GM19395 (cell line): ENCODE measurements at regions not wholly inside any gene's neighbourhood (a gene's known extent, or its start where the extent isn't known, plus 50 kb on each side); places are given as distances from the start of the nearest gene placed in this dataset.

Experiments
- ATAC-seq: cut with Tn5 transposase; IDR thresholded peaks from one replicate; pipeline ENCODE4 v1.9.1; 2021; ENCODE audit warnings: mild to moderate bottlenecking, moderate library complexity; ENCODE audit not compliant: unreplicated experiment

DNA sequence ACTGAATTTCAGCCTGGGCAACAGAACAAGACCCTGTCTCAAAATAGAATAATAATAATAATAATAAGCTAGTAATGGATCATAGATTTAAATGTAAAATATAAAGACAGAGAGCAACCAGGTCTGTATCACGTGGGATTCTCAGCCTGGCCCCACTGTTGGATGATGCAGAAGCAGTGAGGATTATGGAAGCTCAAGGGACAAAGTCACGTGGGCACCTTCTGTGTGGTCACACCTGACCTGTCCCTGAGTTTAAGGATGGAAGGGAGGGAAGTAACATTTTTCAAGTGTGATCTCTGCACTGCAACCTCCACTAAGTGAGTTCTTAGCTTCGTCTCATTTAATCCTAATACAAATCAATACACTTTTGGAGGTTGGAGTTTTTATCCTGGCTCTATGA is 212.5 kb upstream of the IER5L start:
- no peak for ATAC-seq

DNA sequence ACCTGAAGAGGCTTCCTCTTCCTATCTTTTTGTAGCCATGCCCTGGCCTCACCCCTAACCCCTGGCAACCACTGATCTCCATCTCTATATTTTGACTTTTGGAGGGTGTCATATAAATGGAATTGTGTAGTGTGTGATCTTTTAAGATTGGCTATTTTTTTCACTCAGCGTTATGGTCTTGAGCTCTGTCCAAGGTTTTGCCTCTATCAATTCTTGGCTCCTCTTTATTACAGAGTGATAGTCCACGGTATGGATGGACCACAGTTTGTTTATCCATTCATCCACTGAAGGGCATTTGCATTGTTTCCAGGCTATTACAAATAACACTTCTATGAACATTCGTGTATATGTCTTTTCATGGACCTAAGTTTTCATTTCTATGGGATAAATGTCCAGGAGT is 209.8 kb upstream of the IER5L start:
- ATAC-seq, result no peak

DNA sequence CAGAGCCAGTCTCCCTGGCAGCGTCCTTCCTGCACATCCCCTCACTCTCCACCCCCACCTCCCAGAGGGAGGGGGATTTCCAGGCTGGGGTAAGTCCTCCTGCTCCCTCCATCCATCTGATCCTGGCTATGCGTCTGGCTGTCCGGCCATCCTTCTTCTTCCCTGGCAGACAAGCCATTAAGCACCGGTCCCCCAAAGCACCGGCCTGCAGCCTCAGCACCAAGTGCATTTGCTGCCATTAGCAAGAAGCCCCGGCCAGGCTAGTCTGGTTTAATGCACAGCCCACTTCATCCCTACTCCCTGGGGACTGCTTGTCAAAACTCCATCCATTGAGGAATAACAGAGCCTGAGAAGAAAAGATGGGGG is 208.7 kb upstream of the IER5L start:
- no peak for ATAC-seq

DNA sequence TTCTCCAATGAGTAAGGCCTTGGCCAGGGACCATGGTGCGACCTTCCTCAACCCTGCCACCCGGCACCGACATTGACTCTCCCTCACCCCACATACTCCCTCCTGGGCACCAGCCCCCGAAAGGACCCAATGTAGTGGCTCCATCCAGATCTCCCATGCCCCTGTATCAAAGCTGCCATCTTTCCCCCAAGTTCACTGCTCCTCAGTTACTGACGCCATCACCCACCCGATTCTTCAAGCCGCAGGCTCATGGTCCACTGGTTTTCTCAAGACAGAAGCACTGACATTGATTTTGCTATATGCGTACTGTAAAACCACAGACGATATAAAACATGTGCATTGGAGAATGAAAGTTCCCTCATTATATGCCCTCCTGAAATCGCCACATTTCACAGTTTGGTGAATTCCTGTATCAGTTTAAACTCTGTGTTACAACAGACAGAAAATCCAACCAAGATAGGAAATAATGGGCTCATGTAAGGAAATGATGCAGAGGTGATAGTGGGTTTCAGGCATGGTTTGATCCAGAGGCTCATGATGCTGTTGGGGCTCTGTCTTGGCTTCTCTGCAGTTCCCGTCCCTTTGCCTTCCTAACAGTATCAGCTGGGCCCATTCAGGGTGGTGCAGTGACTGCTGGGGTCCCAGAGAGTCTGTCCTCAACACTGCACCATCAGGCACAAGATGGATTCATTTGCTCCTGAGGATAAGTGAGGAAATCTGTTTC is 207.3 kb upstream of the IER5L start:
- ATAC-seq, result no peak

DNA sequence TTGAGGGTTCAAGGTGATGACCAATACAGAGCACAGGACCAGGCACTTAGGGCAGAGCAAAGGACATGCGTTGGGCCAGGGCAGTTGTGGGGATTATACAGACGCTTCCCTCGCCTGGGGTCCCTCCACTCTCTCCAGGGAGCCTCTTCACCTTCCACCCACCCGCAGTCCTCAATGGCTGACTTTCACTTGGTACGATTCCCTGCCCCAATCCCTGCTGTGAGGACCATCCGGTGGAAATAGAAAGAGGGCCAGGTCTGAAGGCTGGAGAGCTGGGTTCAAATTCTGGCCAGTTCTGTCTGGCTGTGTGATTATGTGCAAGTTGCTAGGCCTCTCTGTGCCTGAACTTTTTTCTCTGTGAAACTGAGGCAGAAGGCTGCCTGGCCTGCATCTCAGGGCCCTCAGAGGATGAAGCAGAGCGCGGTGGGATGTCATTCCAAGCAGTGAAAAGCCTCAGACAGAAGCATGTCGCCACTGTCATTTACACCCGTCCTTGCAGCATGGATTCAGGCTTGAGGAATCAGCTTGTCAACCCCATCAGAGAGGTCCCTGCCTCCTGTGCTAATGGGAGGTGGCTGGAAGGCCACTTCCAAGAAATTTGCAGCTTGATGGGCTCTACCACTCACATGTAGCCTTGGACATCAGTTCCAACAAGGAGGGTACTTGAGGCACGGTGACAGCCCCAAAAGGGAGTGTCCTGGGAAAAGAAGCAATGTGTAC is 206.6 kb upstream of the IER5L start:
- no peak for ATAC-seq

DNA sequence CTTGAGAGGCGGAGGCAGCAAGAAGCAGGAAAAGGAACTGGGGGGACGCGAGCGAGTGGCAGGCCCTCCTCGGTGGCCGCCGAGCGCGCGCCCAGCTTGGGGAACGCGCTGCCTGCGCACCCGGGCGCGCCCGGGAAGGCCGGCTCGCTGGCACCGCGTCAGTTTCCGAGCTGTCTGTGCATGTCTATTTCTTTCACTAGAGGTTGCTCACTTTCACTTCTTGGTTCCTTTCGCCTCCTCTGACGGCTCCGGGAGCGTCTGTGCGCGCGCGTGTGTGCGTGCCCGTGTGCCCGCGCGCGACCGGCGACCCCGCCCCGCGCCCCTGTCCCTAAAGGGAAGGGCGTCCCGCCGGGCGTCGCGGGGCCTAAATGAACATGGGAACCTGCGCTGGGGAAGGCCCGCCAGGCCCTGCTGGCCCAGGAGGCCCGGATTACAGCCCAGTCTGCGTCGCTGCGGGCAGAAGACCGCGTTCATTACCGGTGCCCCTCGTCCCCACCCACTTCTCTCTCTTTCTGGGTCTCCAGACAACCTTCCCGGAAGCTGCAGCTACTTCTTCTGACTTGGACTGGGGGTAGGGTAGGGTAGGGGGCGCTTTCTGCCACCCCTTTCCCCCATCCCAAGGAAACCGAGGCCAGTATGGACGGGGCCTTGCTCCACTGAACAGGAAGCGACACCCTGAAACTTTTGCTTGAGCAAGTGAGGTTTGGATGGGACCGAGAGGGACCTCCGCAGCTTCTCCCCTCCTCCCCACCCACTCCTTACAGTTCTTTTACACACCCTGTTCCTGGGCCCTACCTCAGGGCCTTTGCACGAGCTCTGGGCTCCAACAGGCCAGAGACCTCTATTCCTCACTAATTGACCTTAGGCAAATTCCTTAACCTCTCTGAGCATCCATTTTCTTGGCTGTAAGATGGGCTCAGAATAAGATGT is 205.8 kb upstream of the IER5L start:
- ATAC-seq, result peak; percentile 82

DNA sequence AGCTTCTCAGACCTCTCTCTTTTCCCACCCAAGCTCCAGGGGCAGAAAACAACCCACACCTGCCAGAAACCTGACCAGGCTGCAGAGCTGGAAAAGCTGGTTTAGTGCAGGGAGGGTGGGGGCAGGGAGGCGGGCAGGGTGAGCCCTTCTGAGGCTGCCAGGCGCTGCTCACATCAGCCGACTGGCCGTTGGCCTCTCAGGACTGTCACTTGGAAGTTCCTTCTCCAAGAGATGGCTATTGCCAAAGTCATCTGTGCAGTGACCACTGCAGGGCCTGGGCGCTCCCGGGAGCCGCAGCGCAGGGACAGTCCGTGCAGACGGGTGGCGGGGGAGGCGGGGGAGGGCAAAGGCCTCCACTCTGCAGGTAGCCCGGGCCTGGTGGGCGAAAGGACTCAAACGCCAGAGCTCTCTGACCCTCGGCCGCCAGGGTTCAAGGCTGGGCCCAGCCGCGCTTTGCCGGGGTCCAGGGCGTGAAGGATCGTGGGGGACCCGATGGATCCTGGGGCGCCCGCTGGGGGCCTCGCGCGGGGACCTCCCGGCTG is 205.0 kb upstream of the IER5L start:
- ATAC-seq, result no peak

DNA sequence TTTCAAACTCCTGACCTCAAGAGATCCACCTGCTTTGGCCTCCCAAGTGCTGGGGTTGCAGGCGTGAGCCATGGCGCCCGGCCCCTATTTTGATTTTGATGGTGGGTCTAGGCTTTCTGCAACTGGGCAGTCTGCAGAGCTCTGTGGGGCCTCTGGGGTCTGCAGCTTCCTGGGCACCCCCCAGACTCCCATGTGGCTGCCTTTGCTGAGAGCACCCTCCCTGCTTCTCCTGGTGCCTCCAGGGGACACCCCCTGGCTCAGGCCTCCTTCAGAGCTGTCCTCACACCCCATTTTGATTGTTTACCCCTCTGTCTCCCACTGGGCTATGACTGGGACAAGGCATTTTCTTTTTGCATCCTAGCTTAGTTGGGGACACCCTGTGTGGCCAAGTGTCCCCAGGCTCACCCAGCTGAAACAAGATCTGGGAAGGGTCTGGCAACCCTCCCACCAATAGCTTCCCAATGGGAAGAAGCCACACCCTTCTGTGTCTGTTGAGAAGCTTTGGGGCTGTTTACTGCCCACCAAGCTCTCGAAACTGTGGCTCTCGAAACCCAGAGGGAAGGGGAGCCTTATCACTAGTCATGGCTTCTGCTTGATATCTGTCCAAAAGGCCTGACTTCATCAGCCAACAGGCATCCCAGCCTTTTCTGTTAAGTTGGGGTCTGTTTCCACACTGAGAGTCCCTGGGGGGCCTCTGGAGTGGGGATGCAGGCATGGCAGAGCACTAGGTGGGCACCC is 204.4 kb upstream of the IER5L start:
- no peak for ATAC-seq

DNA sequence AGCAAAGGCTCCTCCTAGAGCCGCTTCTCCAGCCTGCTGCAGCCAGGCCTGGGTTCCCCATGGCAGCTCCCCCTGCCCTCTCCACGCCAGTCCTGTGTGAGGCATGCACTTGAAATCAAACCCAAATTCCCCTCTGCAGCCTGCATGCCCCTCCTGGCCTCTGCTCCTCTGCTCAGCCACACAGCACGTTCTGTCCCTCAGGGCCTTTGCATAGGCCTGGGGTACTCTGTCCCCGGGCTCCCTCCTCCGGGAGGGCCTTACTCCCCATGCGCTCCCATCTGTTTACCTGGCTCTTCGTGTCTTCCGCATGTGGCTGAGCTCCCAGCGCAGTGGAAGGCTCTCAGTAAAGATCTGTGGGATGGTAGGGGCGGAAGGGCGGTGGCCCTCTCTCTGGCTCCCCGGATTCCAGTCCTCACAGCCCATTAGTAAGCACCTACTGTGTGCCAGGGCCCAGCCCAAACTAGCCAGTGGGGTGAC is 203.5 kb upstream of the IER5L start:
- no peak for ATAC-seq

DNA sequence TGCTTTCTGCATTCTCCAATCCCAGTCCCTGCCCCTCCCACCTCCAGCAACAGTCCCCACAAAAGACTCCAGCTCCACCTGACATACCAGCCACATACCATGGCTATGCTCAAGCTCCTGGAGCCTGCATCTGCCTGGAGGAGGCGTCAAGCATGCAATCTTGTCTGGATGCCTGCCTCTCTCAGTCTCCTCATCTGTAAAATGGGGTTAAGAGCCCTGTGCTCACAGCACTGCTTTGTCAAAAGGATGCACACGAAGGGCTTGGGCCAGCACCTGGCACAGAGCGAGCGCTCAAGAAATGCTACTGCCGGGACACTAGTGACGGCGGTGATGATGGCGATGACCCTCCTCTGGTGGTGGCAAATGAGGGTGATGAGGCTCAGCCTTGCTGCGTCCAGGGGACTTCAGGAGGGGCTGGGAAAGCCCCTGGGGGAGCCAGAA is 202.9 kb upstream of the IER5L start:
- no peak for ATAC-seq

DNA sequence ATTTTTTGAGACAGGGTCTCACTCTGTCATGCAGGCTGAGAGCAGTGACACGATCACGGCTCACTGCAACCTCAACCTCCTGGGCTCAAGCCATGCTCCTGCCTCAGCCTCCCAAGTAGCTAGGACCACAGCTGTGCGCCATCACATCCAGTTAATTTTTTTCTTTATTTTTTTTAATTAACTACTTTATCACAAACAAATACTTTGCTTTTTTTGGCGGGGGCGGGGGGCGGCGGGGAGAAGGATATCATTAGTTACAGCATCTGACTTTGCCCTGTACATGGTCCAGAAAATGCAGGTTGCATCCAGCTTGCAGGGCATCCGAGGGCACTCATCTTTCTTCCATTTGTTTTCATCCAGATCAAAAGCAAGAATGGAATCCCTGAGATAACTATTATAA is 201.8 kb upstream of the IER5L start:
- no peak for ATAC-seq

DNA sequence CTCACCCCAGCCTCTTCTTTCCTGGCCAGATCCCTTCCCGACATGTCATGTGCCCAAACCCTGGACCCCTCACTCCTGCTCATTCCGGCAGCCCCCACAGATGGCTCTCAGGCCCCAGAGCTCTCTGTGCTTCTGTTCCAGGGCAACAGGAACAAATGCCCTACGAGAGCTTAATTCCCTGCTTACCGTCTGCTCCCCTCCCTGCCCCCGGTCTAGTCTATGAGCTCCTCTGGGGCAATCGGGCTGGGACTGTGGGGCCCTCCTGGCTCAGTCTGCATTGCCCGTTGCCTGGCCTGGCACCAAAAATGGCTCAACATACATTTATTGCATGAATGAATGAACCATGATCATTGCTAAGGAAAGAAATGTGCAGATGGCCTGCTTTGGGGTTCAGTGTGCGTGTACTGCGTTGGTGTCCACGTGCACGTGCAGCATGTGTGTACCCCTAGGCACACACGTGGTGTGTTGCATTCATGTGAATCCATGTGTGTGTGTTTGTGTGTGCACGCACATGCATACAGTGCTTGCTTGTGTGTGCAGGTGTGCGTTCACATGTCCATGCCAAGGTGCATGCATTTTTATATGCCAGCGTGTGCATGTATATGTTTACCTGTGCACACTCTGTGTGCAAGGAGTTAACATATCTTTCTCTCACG is 201.2 kb upstream of the IER5L start:
- ATAC-seq, result no peak

DNA sequence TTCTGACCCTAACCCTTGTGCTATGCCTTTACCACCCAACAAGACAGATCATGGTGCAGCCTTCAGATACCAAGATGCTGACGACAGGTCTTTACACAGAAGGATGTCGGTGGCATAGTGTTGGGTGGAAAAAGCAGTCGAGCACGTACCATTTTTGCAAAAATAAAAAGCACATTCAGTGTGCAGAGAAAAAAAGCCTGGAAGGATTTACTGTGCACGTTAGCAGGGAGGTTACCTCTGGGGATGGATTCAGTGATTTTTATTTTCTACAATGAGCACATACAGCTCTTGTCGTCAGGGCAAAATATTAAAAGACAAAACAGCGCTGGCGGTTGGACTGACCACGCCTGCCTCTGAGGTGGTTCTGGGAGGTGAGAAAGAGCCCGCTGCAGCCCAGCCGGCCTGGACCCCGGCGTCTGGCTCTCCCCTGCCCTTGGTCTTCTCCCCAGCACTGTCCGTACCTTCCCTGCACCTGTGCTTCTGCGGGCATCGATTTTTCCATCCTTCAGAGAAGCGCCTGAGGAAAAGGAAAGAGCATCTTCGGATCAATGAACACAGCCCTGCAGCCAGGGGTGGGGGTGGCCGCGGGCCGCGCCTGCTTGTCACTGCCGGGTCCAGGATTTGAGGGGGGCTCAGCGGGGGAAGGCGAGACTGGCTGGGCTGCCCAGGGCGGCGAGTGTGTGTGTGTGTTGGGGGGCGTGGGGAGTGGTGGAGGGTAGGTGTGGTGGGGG is 200.0 kb upstream of the IER5L start:
- ATAC-seq, result no peak

DNA sequence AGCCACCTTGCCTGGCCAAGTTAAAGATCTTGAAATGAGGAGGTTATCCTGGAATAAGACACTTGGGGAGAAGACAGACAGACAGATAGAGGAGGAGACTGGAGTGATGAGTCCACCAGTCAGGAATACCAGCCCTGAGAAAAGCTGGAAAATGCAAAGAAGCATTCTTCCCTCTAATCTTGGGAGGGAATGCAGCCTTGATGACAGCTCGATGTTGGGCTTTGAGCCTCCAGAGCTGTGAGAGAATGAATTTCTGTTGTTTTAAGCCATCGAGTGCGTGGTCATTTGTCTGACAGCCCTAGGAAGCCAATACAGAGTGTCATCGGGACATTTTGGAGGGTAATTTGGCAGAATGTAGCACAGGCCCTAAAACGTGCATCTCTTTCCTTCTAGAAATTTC is 199.1 kb upstream of the IER5L start:
- no peak for ATAC-seq

DNA sequence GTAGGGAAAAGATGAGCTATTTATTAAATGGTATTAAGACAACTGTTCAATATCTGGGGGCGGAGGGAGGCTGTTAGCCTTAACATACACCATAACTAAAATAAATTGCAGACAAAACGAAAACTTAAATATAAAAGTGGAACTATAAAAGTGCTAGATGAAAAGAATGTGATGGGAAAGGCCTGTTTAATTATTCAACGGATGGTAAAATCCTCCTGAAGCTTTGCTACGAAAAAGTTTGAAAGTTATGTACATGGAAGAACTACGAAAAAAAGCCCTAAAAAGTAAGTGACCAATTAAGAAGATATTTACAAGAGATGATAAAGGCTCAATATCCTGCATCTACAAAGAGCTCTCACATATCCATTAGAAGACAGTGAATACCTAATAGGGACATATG is 197.8 kb upstream of the IER5L start:
- no peak for ATAC-seq

DNA sequence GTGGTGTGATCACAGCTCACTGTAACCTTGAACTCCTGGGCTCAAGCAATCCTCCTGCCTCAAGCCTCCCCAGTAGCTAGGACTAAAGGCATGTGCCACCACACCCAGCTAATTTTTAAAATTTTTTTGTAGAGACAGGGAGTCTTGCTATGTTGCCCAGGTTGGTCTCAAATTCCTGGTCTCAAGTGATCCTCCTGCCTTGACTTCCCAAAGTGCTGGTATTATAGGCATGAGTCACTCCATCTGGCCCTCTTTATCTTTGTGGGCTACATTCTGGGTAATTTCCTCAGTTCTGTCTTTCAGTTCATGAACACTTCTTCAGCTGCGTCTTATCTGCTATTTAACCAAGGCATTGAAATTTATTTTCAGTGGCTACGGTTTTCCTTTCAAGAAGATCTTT is 196.6 kb upstream of the IER5L start:
- no peak for ATAC-seq

DNA sequence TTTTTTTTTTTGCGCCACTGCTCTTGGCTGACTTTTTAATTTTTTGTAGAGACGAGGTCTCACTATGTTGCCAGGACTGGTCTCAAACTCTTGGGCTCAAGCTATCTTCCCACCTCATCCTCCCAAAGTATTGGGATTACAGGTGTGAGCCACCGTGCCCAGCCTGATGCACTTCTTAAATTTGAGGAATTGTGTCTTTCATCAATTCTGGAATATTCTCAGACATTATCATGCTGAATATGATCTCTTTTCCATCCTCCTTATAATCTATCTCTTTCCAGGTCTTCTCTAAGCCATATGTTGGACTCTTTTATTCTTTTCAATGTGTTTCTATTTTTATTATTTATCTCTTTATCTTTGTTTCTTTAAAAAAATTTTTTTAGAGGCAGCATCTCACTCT is 196.2 kb upstream of the IER5L start:
- no peak for ATAC-seq

DNA sequence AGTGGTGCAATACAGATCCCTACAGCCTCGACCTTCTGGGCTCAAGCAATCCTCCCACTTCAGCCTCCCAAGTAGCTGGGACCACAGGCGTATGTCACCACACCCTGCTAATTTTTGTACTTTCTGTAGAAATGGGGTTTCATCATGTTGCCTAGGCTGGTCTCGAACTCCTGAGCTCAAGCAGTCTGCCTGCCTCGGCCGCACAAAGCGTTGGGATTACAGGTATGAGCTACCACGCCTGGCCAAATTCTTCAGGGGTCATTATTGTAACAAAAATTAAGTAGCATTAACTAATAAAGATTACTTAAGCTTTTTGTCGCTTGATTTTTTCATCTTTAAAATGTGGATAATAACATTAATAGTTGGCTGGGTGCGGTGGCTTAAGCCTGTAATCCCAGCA is 195.3 kb upstream of the IER5L start:
- no peak for ATAC-seq

DNA sequence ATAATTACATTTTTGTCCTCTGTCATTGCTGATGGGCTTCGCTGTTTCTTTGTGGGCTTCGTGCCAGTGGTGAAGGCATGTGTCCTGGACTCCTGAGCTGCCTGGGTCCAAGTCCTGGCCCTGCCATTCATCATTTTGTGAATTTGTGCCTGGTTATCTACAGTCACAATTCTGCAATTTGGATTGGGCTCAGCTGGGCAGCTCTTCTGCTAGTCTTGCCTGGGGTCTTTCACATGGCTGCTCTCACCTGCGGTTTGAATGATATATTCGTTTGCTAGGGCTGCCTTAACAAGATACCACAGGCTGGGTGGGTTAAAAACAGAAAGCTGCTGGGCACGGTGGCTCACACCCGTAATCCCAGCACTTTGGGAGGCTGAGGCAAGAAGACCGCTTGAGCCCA is 192.7 kb upstream of the IER5L start:
- no peak for ATAC-seq
